NB4 (cell line): ENCODE measurements at regions not wholly inside any gene's neighbourhood (a gene's known extent, or its start where the extent isn't known, plus 50 kb on each side); places are given as distances from the start of the nearest gene placed in this dataset.

Source experiments
- DNase-seq: peaks from one replicate; pipeline ENCODE4 v3.0.0; 2010; ENCODE audit warnings: low read depth
- H3K4me3 ChIP-seq: one replicate; pipeline ENCODE4 v1.5.1; 2011; ENCODE audit warnings: mild to moderate bottlenecking, low read depth, low read length, moderate library complexity
- CTCF ChIP-seq: IDR thresholded peaks from one replicate; pipeline ENCODE4 v1.5.1; 2012; ENCODE audit warnings: low read depth, low read length
- MYC ChIP-seq: IDR thresholded peaks from 2 replicates; pipeline ENCODE4 v1.6.1; 2011; ENCODE audit warnings: low read depth, low read length
- POLR2A ChIP-seq: IDR thresholded peaks from 2 replicates; pipeline ENCODE4 v1.6.1; 2011; ENCODE audit warnings: mild to moderate bottlenecking; ENCODE audit not compliant: insufficient read length; ENCODE audit errors: extremely low read depth
- TF ChIP-seq, protein P1 (sequence below): IDR thresholded peaks from 2 replicates; pipeline ENCODE4 v1.6.1; 2011; ENCODE audit warnings: low read depth, low read length

DNA sequence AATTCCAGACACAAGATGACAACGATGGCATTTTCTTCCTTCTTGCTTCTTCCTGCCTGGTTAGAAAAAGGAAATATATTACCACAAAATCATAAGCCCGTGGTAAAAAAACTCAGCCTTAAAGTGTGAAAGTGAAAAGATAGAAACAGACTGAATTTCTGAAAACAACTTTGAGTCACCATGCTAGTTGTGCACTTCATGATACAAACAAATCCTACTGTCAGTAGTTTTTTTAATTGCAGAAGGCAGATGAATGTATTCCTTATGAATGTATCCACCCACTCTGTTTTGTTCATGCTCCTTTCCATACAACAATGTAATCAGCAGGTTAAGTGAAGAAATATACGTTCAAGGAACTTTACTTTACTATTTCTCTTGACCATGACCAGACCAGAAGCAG, 1144.7 kb downstream of the OTOL1 start:
- H3K4me3 ChIP-seq: no peak overlapping the region
- DNase-seq: no peak
- TF ChIP-seq CTCF (no peak), POLR2A (no peak), MYC (no peak)
- TF ChIP-seq, protein P1, sequence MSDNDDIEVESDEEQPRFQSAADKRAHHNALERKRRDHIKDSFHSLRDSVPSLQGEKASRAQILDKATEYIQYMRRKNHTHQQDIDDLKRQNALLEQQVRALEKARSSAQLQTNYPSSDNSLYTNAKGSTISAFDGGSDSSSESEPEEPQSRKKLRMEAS: no peak

DNA sequence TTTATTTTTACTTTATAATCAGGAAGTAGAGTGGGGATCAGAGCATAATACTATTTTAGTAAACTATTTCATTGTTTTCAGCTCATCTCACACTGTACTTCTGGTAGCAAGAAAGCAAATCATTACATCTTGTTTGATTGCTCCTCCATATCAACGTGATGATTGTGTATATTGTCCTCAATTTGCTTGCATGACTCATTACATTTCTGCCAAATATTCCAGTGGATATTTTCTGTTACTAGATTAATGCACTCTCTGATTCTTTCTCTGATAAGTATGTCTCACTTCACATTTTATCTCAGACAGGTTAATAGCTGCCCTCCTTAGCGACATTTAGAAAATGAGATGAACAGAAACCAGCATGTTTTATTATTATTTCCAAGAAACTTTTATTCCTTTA, 1145.3 kb downstream of the OTOL1 start:
- DNase-seq: no peak
- H3K4me3 ChIP-seq: no peak overlapping the region
- no peak for TF ChIP-seq MYC
- TF ChIP-seq CTCF: no peak
- TF ChIP-seq, protein P1: no peak

DNA sequence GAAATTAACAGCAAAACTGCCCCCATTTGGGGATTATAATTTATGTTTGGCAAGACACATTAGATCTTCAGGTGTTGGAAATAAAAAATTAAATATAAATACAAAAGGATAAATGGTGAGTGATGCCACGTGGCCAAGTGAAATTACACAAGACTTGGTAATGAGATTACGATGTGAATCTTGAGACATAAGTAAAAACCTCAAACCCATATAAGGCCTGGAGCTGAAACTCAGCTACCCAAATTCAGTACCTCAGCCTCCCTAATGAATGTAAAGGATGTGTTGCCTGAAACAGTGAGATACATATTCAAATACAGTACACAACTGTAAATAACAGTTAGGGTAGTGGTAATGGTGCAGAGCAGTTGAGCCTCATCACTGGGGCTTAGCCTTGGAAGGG, 1146.6 kb downstream of the OTOL1 start:
- peak; percentile 2 for DNase-seq
- TF ChIP-seq, protein P1: peak; percentile 12; the same call in 1 of the 2 replicates
- TF ChIP-seq CTCF (no peak), MYC (no peak), POLR2A (no peak)
- no peak overlapping the region for H3K4me3 ChIP-seq

DNA sequence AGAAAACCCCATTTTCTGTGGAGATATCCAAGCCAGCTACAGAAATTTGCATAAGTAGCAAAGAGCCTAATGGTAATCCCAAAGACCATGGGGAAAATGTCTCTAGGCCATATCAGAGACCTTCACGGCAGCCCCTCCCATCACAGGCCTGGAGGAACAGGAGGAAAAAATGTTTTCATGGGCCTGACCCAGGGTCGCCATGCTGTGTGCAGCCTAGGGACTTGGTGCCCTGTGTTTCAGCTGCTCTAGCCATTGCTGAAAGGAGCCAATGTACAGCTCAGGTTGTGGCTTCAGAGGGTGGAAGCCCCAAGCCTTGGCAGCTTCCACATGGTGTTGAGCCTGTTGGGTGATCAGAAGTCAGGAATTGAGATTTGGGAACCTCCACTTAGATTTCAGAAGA, 1150.7 kb downstream of the OTOL1 start:
- DNase-seq: no peak
- no peak for TF ChIP-seq MYC
- TF ChIP-seq CTCF: no peak
- TF ChIP-seq, protein P1: no peak
- no peak for TF ChIP-seq POLR2A
- no peak overlapping the region for H3K4me3 ChIP-seq

- no peak overlapping the region for H3K4me3 ChIP-seq
- TF ChIP-seq MYC: no peak
- no peak for TF ChIP-seq CTCF
- TF ChIP-seq POLR2A: no peak
- TF ChIP-seq, protein P1: no peak
- DNase-seq: peak; percentile 2
Observed at GRCh38 chr3:162658003-162658402, 1161.4 kb downstream of the OTOL1 start.
